ENCODE measurements at regions not wholly inside any gene's neighbourhood (a gene's known extent, or its start where the extent isn't known, plus 50 kb on each side); places are given as distances from the start of the nearest gene placed in this dataset.
A peak's percentile ranks its signal among the peaks of the same experiment; 100 is the strongest.

- H3K4me3 Mint-ChIP-seq = no peak overlapping the region
- peaks cover 38% of the 10 kb centered on the region for H3K4me1 Mint-ChIP-seq
- no peak for DNase-seq
- peaks cover 6% of the 10 kb centered on the region for H3K27me3 Mint-ChIP-seq (ENCODE audit: low read depth, poor library complexity)
- H3K36me3 Mint-ChIP-seq (ENCODE audit: low read depth) = no peaks in the 10 kb centered on the region
- no peak overlapping the region for H3K27ac Mint-ChIP-seq
- H3K9me3 Mint-ChIP-seq = peaks cover 6% of the 10 kb centered on the region
- no peak for TF ChIP-seq CTCF (IDR thresholded peaks at IDR 0.05)
Measured at GRCh38 chr13:44270150-44270549, 103.5 kb upstream of the SERP2 start.

- no peak for DNase-seq
- peaks cover 6% of the 10 kb centered on the region for H3K27me3 Mint-ChIP-seq (ENCODE audit: low read depth, poor library complexity)
- peaks cover 6% of the 10 kb centered on the region for H3K9me3 Mint-ChIP-seq
- peak overlapping the region; percentile 34 for H3K27ac Mint-ChIP-seq
- H3K4me3 Mint-ChIP-seq = no peak overlapping the region
- H3K36me3 Mint-ChIP-seq (ENCODE audit: low read depth) = no peaks in the 10 kb centered on the region
- no peak for TF ChIP-seq CTCF (IDR thresholded peaks at IDR 0.05)
- H3K4me1 Mint-ChIP-seq = peaks cover 47% of the 10 kb centered on the region
Measured at GRCh38 chr13:44271031-44271455, 102.6 kb upstream of the SERP2 start.

- Mint-ChIP-seq H3K27me3 (ENCODE audit: low read depth, poor library complexity) (peaks cover 6% of the 10 kb centered on the region), H3K4me1 (peaks cover 51% of the 10 kb centered on the region), H3K27ac (no peak overlapping the region), H3K4me3 (no peak overlapping the region), H3K9me3 (peaks cover 6% of the 10 kb centered on the region), H3K36me3 (ENCODE audit: low read depth) (no peaks in the 10 kb centered on the region)
- no peak for TF ChIP-seq CTCF (IDR thresholded peaks at IDR 0.05)
- no peak for DNase-seq
Measured at GRCh38 chr13:44271473-44271872, 102.2 kb upstream of the SERP2 start.

GRCh38 chr13:44271915-44272341, 101.7 kb upstream of the SERP2 start:
- Mint-ChIP-seq H3K4me3 (no peak overlapping the region), H3K4me1 (peaks cover 53% of the 10 kb centered on the region)

GRCh38 chr13:44272692-44273091, 100.9 kb upstream of the SERP2 start:
- no peak for TF ChIP-seq CTCF (IDR thresholded peaks at IDR 0.05)
- no peak overlapping the region for H3K4me3 Mint-ChIP-seq
- H3K27ac Mint-ChIP-seq = no peak overlapping the region
- H3K27me3 Mint-ChIP-seq (ENCODE audit: low read depth, poor library complexity) = peaks cover 4% of the 10 kb centered on the region
- peaks cover 53% of the 10 kb centered on the region for H3K4me1 Mint-ChIP-seq
- H3K36me3 Mint-ChIP-seq (ENCODE audit: low read depth) = no peaks in the 10 kb centered on the region
- H3K9me3 Mint-ChIP-seq = no peaks in the 10 kb centered on the region
- DNase-seq = no peak

More at GRCh38 chr13:44271915-44272341, 101.7 kb upstream of the SERP2 start:
- Mint-ChIP-seq H3K9me3 (peaks cover 5% of the 10 kb centered on the region), H3K27ac (peak overlapping the region; percentile 46), H3K36me3 (ENCODE audit: low read depth) (no peaks in the 10 kb centered on the region), H3K27me3 (ENCODE audit: low read depth, poor library complexity) (peaks cover 6% of the 10 kb centered on the region)
- TF ChIP-seq CTCF (IDR thresholded peaks at IDR 0.05) = no peak
- DNase-seq = no peak

- TF ChIP-seq CTCF (IDR thresholded peaks at IDR 0.05) = no peak
- no peak for DNase-seq
- Mint-ChIP-seq H3K27me3 (ENCODE audit: low read depth, poor library complexity) (peaks cover 5% of the 10 kb centered on the region), H3K27ac (peak overlapping the region; percentile 87), H3K9me3 (no peaks in the 10 kb centered on the region), H3K4me3 (no peak overlapping the region), H3K36me3 (ENCODE audit: low read depth) (no peaks in the 10 kb centered on the region), H3K4me1 (peaks cover 53% of the 10 kb centered on the region)
Measured at GRCh38 chr13:44273216-44273615, 100.4 kb upstream of the SERP2 start.
